HG03575 (cell line): ENCODE measurements at regions not wholly inside any gene's neighbourhood (a gene's known extent, or its start where the extent isn't known, plus 50 kb on each side); places are given as distances from the start of the nearest gene placed in this dataset.

Source experiments
- ATAC-seq: cut with Tn5 transposase; IDR thresholded peaks from one replicate; pipeline ENCODE4 v1.9.1; 2021; ENCODE audit not compliant: unreplicated experiment, insufficient number of reproducible peaks, low FRiP score; ENCODE audit errors: extremely low read depth

- ATAC-seq, result no peak
These were observed 1891.2 kb downstream of the NCAM2 start for GRCh38 chr21:22889445-22889844.

- no peak for ATAC-seq
These were observed 1892.4 kb downstream of the NCAM2 start for GRCh38 chr21:22890656-22891055.

- no peak for ATAC-seq
These were observed 1893.8 kb downstream of the NCAM2 start for GRCh38 chr21:22892028-22892427.

GRCh38 chr21:22892740-22893139 is 1894.5 kb downstream of the NCAM2 start:
- ATAC-seq, result no peak

GRCh38 chr21:22898051-22898665 is 1899.9 kb downstream of the NCAM2 start:
- no peak for ATAC-seq

- no peak for ATAC-seq
These were observed 1902.3 kb downstream of the NCAM2 start for GRCh38 chr21:22900490-22900889.

GRCh38 chr21:22903851-22904250 is 1905.6 kb downstream of the NCAM2 start:
- no peak for ATAC-seq

- ATAC-seq, result no peak
These were observed 1906.2 kb downstream of the NCAM2 start for GRCh38 chr21:22904385-22904784.

GRCh38 chr21:22925032-22925431 is 1926.8 kb downstream of the NCAM2 start:
- ATAC-seq, result no peak

- no peak for ATAC-seq
These were observed 1929.3 kb downstream of the NCAM2 start for GRCh38 chr21:22927469-22927868.

- no peak for ATAC-seq
These were observed 1943.7 kb downstream of the NCAM2 start for GRCh38 chr21:22941779-22942490.

GRCh38 chr21:22955559-22955958 is 1957.3 kb downstream of the NCAM2 start:
- ATAC-seq, result no peak

- no peak for ATAC-seq
These were observed 1963.0 kb downstream of the NCAM2 start for GRCh38 chr21:22961258-22961657.

- ATAC-seq, result no peak
These were observed 1967.4 kb downstream of the NCAM2 start for GRCh38 chr21:22965455-22966135.

GRCh38 chr21:22981819-22982218 is 1983.6 kb downstream of the NCAM2 start:
- no peak for ATAC-seq

- ATAC-seq, result no peak
These were observed 1994.9 kb downstream of the NCAM2 start for GRCh38 chr21:22993144-22993543.

GRCh38 chr21:22993822-22994574 is 1995.8 kb downstream of the NCAM2 start:
- ATAC-seq, result no peak

- ATAC-seq, result no peak
These were observed 2005.7 kb downstream of the NCAM2 start for GRCh38 chr21:23003951-23004350.

GRCh38 chr21:23008601-23009202 is 2010.5 kb downstream of the NCAM2 start:
- ATAC-seq, result no peak
